GM23338 (cell line): ENCODE measurements at regions not wholly inside any gene's neighbourhood (a gene's known extent, or its start where the extent isn't known, plus 50 kb on each side); places are given as distances from the start of the nearest gene placed in this dataset.

Experiments used
- ATAC-seq: fragments of 200-7000 bp; cut with Tn5 transposase; 3 replicates; pipeline ENCODE4 v1.9.1; 2020
- DNase-seq: peaks from one replicate; pipeline ENCODE4 v3.0.0-alpha.2; 2015; ENCODE audit warnings: low spot score
- H2AFZ ChIP-seq: fragments of 200-600 bp; sonication (generic); 2 replicates; pipeline ENCODE4 v1.8.0; 2016; ENCODE audit warnings: antibody characterized with exemption, mild to moderate bottlenecking, moderate library complexity
- H3F3A ChIP-seq: fragments of 200-600 bp; sonication (generic); replicated peaks from 2 replicates; pipeline ENCODE4 v1.8.0; 2017; ENCODE audit warnings: antibody characterized with exemption, mixed run types, low read depth
- H3K27ac ChIP-seq: fragments of 200-600 bp; sonication (generic); 2 replicates; pipeline ENCODE4 v1.6.1; 2016; ENCODE audit warnings: low read depth
- H3K27me3 ChIP-seq: fragments of 200-600 bp; sonication (generic); 2 replicates; pipeline ENCODE4 v1.8.0; 2016; ENCODE audit warnings: mild to moderate bottlenecking, mixed run types, moderate library complexity; ENCODE audit not compliant: insufficient read depth
- H3K36me3 ChIP-seq: fragments of 200-600 bp; sonication (generic); 2 replicates; pipeline ENCODE4 v1.8.0; 2016; ENCODE audit warnings: mild to moderate bottlenecking; ENCODE audit not compliant: insufficient read depth
- H3K4me1 ChIP-seq: fragments of 200-600 bp; sonication (generic); 2 replicates; pipeline ENCODE4 v1.8.0; 2016; ENCODE audit warnings: mild to moderate bottlenecking, moderate library complexity; ENCODE audit not compliant: insufficient read depth
- H3K4me2 ChIP-seq: fragments of 200-600 bp; sonication (generic); 2 replicates; pipeline ENCODE4 v1.7.1; 2017; ENCODE audit warnings: mixed run types
- H3K4me3 ChIP-seq: fragments of 200-600 bp; sonication (generic); 2 replicates; pipeline ENCODE4 v1.6.1; 2016; ENCODE audit warnings: mixed run types
- H3K79me2 ChIP-seq: fragments of 200-600 bp; sonication (generic); replicated peaks from 2 replicates; pipeline ENCODE4 v1.8.0; 2017; ENCODE audit warnings: mild to moderate bottlenecking; ENCODE audit not compliant: insufficient read depth
- H3K9me2 ChIP-seq: fragments of 200-600 bp; sonication (generic); 2 replicates; pipeline ENCODE4 v1.8.0; 2017; ENCODE audit not compliant: insufficient read depth
- H4K20me1 ChIP-seq: fragments of 200-600 bp; sonication (generic); replicated peaks from 2 replicates; pipeline ENCODE4 v1.8.0; 2017; ENCODE audit warnings: mild to moderate bottlenecking; ENCODE audit not compliant: insufficient read depth
- H3K27ac Mint-ChIP-seq: 2 replicates; pipeline ENCODE4 v1.8.0; 2020; ENCODE audit warnings: inconsistent platforms, mild to moderate bottlenecking, moderate library complexity, mixed read lengths
- H3K27me3 Mint-ChIP-seq: 3 replicates; pipeline ENCODE4 v1.8.0; 2022; ENCODE audit warnings: low read depth, mild to moderate bottlenecking, moderate library complexity, mixed read lengths, inconsistent platforms; ENCODE audit not compliant: insufficient read depth, poor library complexity
- H3K36me3 Mint-ChIP-seq: 3 replicates; pipeline ENCODE4 v1.8.0; 2021; ENCODE audit warnings: low read depth, mild to moderate bottlenecking, inconsistent platforms, moderate library complexity, mixed read lengths
- H3K4me1 Mint-ChIP-seq: 3 replicates; pipeline ENCODE4 v1.8.0; 2020; ENCODE audit warnings: mild to moderate bottlenecking, inconsistent platforms, mixed read lengths
- H3K4me3 Mint-ChIP-seq: 3 replicates; pipeline ENCODE4 v1.8.0; 2021; ENCODE audit warnings: moderate library complexity, mild to moderate bottlenecking, inconsistent platforms, mixed read lengths
- H3K9me3 Mint-ChIP-seq: 3 replicates; pipeline ENCODE4 v1.8.0; 2020; ENCODE audit warnings: moderate library complexity, mild to moderate bottlenecking, inconsistent platforms, mixed read lengths
- CREB1 ChIP-seq: fragments of 250-450 bp; sonication (Bioruptor Pico); IDR thresholded peaks from 2 replicates; pipeline ENCODE4 v1.5.0; 2020; ENCODE audit warnings: low read depth, mild to moderate bottlenecking, moderate library complexity
- EZH2 ChIP-seq: fragments of 200-600 bp; sonication (generic); IDR thresholded peaks from one replicate; pipeline ENCODE4 v1.8.0; 2017; ENCODE audit warnings: antibody characterized with exemption, mild to moderate bottlenecking, low read depth; ENCODE audit not compliant: unreplicated experiment
- EZH2phosphoT487 ChIP-seq: fragments of 200-600 bp; sonication (generic); IDR thresholded peaks from one replicate; pipeline ENCODE4 v1.8.1; 2018; ENCODE audit warnings: antibody characterized with exemption; ENCODE audit not compliant: unreplicated experiment
- JUNB ChIP-seq: IDR thresholded peaks from one replicate; pipeline ENCODE4 v1.6.1; 2016; ENCODE audit warnings: antibody characterized with exemption; ENCODE audit not compliant: unreplicated experiment
- NANOG ChIP-seq: IDR thresholded peaks from 2 replicates; pipeline ENCODE4 v1.6.1; 2016; ENCODE audit warnings: antibody characterized with exemption, borderline replicate concordance
- POLR2AphosphoS5 ChIP-seq: IDR thresholded peaks from 2 replicates; pipeline ENCODE4 v1.6.1; 2016; ENCODE audit warnings: antibody characterized with exemption, low read depth
- STAT1 ChIP-seq: IDR thresholded peaks from one replicate; pipeline ENCODE4 v1.6.1; 2016; ENCODE audit warnings: antibody characterized with exemption; ENCODE audit not compliant: unreplicated experiment
- ZNF114 ChIP-seq: fragments of 250-450 bp; sonication (Bioruptor Pico); IDR thresholded peaks from 2 replicates; pipeline ENCODE4 v1.5.0; 2020; ENCODE audit warnings: mild to moderate bottlenecking, moderate library complexity
- ZNF331 ChIP-seq: fragments of 250-450 bp; sonication (Bioruptor Pico); IDR thresholded peaks from 2 replicates; pipeline ENCODE4 v1.5.0; 2020; ENCODE audit warnings: low read depth, mild to moderate bottlenecking, moderate library complexity
- TF ChIP-seq, protein P1 (sequence below): IDR thresholded peaks from 2 replicates; pipeline ENCODE4 v1.6.1; 2016; ENCODE audit warnings: antibody characterized with exemption
- TF ChIP-seq, protein P2 (sequence below): IDR thresholded peaks from one replicate; pipeline ENCODE4 v1.6.1; 2018; ENCODE audit warnings: antibody characterized with exemption; ENCODE audit not compliant: unreplicated experiment
- TF ChIP-seq, protein P3 (sequence below): fragments of 250-450 bp; sonication (Bioruptor Pico); IDR thresholded peaks from 2 replicates; pipeline ENCODE4 v1.5.0; 2020; ENCODE audit warnings: mild to moderate bottlenecking, moderate library complexity
- TF ChIP-seq, protein P4 (sequence below), 2 experiments: fragments of 200-600 bp in 1 of 2; sonication (generic) in 1 of 2; conservative IDR thresholded peaks; 2 replicates each; pipeline versions ENCODE4 v1.5.1 to v1.6.1; 2016 to 2017; ENCODE audit warnings: antibody characterized with exemption in 2 of 2, low read depth in 2 of 2, mild to moderate bottlenecking in 2 of 2, moderate library complexity in 1 of 2

DNA sequence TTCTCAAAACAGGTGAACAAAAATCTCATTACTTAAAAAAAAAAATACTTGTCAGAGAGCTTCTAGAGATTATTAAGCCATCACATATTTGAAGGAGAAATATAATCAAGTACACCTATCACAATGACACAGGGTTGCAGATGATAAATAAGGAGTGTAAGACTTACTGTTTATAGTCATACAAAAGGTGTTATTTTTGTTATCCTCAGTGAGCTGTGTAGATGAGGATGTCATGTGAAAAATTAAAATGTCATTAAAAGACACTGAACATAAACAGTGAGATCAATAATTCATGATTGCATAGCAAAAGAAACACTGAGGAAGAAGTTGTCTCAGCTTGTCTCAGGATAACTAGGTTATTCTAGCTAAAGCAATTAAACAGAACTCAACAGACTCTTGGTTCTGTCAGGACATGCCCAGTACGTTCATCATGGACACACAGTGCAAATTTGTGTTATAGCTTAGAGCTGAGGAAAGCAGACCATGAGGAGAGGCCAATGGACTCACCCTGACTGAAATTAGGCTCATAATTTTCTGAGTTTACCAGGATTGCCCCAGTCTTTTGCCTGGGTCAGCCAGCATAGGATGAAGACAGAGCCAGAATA is 1162.6 kb upstream of the C9orf72 start:
- DNase-seq (no peak), ATAC-seq (no peak)
- no peak overlapping the region for H3K4me3 Mint-ChIP-seq
- no peaks in the 10 kb centered on the region for H3K9me2 ChIP-seq
- TF ChIP-seq EZH2 (no peak), JUNB (no peak), ZNF114 (no peak), ZNF331 (CRISPR knock-in tag) (no peak), STAT1 (no peak), CREB1 (CRISPR knock-in tag) (no peak), POLR2AphosphoS5 (no peak), EZH2phosphoT487 (no peak), NANOG (no peak)
- TF ChIP-seq, protein P1, sequence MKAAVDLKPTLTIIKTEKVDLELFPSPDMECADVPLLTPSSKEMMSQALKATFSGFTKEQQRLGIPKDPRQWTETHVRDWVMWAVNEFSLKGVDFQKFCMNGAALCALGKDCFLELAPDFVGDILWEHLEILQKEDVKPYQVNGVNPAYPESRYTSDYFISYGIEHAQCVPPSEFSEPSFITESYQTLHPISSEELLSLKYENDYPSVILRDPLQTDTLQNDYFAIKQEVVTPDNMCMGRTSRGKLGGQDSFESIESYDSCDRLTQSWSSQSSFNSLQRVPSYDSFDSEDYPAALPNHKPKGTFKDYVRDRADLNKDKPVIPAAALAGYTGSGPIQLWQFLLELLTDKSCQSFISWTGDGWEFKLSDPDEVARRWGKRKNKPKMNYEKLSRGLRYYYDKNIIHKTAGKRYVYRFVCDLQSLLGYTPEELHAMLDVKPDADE = no peak
- TF ChIP-seq, protein P2, sequence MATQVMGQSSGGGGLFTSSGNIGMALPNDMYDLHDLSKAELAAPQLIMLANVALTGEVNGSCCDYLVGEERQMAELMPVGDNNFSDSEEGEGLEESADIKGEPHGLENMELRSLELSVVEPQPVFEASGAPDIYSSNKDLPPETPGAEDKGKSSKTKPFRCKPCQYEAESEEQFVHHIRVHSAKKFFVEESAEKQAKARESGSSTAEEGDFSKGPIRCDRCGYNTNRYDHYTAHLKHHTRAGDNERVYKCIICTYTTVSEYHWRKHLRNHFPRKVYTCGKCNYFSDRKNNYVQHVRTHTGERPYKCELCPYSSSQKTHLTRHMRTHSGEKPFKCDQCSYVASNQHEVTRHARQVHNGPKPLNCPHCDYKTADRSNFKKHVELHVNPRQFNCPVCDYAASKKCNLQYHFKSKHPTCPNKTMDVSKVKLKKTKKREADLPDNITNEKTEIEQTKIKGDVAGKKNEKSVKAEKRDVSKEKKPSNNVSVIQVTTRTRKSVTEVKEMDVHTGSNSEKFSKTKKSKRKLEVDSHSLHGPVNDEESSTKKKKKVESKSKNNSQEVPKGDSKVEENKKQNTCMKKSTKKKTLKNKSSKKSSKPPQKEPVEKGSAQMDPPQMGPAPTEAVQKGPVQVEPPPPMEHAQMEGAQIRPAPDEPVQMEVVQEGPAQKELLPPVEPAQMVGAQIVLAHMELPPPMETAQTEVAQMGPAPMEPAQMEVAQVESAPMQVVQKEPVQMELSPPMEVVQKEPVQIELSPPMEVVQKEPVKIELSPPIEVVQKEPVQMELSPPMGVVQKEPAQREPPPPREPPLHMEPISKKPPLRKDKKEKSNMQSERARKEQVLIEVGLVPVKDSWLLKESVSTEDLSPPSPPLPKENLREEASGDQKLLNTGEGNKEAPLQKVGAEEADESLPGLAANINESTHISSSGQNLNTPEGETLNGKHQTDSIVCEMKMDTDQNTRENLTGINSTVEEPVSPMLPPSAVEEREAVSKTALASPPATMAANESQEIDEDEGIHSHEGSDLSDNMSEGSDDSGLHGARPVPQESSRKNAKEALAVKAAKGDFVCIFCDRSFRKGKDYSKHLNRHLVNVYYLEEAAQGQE = no peak
- TF ChIP-seq, protein P3, sequence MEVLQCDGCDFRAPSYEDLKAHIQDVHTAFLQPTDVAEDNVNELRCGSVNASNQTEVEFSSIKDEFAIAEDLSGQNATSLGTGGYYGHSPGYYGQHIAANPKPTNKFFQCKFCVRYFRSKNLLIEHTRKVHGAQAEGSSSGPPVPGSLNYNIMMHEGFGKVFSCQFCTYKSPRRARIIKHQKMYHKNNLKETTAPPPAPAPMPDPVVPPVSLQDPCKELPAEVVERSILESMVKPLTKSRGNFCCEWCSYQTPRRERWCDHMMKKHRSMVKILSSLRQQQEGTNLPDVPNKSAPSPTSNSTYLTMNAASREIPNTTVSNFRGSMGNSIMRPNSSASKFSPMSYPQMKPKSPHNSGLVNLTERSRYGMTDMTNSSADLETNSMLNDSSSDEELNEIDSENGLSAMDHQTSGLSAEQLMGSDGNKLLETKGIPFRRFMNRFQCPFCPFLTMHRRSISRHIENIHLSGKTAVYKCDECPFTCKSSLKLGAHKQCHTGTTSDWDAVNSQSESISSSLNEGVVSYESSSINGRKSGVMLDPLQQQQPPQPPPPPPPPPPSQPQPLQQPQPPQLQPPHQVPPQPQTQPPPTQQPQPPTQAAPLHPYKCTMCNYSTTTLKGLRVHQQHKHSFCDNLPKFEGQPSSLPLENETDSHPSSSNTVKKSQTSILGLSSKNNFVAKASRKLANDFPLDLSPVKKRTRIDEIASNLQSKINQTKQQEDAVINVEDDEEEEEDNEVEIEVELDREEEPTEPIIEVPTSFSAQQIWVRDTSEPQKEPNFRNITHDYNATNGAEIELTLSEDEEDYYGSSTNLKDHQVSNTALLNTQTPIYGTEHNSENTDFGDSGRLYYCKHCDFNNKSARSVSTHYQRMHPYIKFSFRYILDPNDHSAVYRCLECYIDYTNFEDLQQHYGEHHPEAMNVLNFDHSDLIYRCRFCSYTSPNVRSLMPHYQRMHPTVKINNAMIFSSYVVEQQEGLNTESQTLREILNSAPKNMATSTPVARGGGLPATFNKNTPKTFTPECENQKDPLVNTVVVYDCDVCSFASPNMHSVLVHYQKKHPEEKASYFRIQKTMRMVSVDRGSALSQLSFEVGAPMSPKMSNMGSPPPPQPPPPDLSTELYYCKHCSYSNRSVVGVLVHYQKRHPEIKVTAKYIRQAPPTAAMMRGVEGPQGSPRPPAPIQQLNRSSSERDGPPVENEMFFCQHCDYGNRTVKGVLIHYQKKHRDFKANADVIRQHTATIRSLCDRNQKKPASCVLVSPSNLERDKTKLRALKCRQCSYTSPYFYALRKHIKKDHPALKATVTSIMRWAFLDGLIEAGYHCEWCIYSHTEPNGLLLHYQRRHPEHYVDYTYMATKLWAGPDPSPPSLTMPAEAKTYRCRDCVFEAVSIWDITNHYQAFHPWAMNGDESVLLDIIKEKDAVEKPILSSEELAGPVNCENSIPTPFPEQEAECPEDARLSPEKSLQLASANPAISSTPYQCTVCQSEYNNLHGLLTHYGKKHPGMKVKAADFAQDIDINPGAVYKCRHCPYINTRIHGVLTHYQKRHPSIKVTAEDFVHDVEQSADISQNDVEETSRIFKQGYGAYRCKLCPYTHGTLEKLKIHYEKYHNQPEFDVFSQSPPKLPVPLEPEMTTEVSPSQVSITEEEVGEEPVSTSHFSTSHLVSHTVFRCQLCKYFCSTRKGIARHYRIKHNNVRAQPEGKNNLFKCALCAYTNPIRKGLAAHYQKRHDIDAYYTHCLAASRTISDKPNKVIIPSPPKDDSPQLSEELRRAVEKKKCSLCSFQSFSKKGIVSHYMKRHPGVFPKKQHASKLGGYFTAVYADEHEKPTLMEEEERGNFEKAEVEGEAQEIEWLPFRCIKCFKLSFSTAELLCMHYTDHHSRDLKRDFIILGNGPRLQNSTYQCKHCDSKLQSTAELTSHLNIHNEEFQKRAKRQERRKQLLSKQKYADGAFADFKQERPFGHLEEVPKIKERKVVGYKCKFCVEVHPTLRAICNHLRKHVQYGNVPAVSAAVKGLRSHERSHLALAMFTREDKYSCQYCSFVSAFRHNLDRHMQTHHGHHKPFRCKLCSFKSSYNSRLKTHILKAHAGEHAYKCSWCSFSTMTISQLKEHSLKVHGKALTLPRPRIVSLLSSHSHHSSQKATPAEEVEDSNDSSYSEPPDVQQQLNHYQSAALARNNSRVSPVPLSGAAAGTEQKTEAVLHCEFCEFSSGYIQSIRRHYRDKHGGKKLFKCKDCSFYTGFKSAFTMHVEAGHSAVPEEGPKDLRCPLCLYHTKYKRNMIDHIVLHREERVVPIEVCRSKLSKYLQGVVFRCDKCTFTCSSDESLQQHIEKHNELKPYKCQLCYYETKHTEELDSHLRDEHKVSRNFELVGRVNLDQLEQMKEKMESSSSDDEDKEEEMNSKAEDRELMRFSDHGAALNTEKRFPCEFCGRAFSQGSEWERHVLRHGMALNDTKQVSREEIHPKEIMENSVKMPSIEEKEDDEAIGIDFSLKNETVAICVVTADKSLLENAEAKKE (CRISPR knock-in tag) = no peak
- TF ChIP-seq, protein P4, sequence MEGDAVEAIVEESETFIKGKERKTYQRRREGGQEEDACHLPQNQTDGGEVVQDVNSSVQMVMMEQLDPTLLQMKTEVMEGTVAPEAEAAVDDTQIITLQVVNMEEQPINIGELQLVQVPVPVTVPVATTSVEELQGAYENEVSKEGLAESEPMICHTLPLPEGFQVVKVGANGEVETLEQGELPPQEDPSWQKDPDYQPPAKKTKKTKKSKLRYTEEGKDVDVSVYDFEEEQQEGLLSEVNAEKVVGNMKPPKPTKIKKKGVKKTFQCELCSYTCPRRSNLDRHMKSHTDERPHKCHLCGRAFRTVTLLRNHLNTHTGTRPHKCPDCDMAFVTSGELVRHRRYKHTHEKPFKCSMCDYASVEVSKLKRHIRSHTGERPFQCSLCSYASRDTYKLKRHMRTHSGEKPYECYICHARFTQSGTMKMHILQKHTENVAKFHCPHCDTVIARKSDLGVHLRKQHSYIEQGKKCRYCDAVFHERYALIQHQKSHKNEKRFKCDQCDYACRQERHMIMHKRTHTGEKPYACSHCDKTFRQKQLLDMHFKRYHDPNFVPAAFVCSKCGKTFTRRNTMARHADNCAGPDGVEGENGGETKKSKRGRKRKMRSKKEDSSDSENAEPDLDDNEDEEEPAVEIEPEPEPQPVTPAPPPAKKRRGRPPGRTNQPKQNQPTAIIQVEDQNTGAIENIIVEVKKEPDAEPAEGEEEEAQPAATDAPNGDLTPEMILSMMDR (conservative IDR thresholded peaks at IDR 0.05; ENCODE audit: low read depth in 2 of 2) = no peak
- H3K36me3 Mint-ChIP-seq = no peaks in the 10 kb centered on the region
- no peaks in the 10 kb centered on the region for H4K20me1 ChIP-seq
- no peaks in the 10 kb centered on the region for H3K4me1 ChIP-seq
- no peaks in the 10 kb centered on the region for H3K79me2 ChIP-seq
- H3K27me3 Mint-ChIP-seq = peaks cover 2% of the 10 kb centered on the region
- H3K36me3 ChIP-seq = no peaks in the 10 kb centered on the region
- no peaks in the 10 kb centered on the region for H3F3A ChIP-seq
- H3K27me3 ChIP-seq = no peaks in the 10 kb centered on the region
- no peaks in the 10 kb centered on the region for H3K4me1 Mint-ChIP-seq
- H3K27ac Mint-ChIP-seq = no peak overlapping the region
- H3K4me3 ChIP-seq = no peak overlapping the region
- H3K27ac ChIP-seq = no peak overlapping the region
- H3K4me2 ChIP-seq = no peak overlapping the region
- no peak overlapping the region for H2AFZ ChIP-seq
- no peaks in the 10 kb centered on the region for H3K9me3 Mint-ChIP-seq
